HUES48 (cell line): ENCODE measurements at regions not wholly inside any gene's neighbourhood (a gene's known extent, or its start where the extent isn't known, plus 50 kb on each side); places are given as distances from the start of the nearest gene placed in this dataset.
"Not testable (repeated sequence)": the region's sequence is repeated elsewhere in the genome, so short reads cannot be mapped to it uniquely, and the experiment has no call there.

Source experiments
- H3K27ac ChIP-seq: one replicate; pipeline ENCODE4 v1.7.0; 2013; ENCODE audit warnings: low read depth, low read length, inconsistent platforms
- H3K27me3 ChIP-seq: 2 replicates; pipeline ENCODE4 v1.6.1; 2013; ENCODE audit warnings: mild to moderate bottlenecking, low read length; ENCODE audit not compliant: control insufficient read depth, insufficient read depth
- H3K36me3 ChIP-seq: 2 replicates; pipeline ENCODE4 v1.6.1; 2013; ENCODE audit warnings: low read length; ENCODE audit not compliant: control insufficient read depth, insufficient read depth
- H3K4me1 ChIP-seq: 2 replicates; pipeline ENCODE4 v1.6.1; 2013; ENCODE audit warnings: mild to moderate bottlenecking, low read length; ENCODE audit not compliant: control insufficient read depth, insufficient read depth
- H3K4me3 ChIP-seq: 2 replicates; pipeline ENCODE4 v1.5.1; 2013; ENCODE audit warnings: mild to moderate bottlenecking, low read depth, low read length
- H3K9ac ChIP-seq: 2 replicates; pipeline ENCODE4 v1.6.1; 2013; ENCODE audit warnings: mild to moderate bottlenecking, low read depth, low read length, moderate library complexity
- H3K9me3 ChIP-seq: 2 replicates; pipeline ENCODE4 v1.6.1; 2013; ENCODE audit warnings: low read length; ENCODE audit not compliant: control insufficient read depth, insufficient read depth

GRCh38 chr1:166307261-166308188, 140.7 kb upstream of the FAM78B start:
- no peak overlapping the region for H3K9ac ChIP-seq
- H3K4me3 ChIP-seq: no peak overlapping the region
- H3K27me3 ChIP-seq: no peaks in the 10 kb centered on the region
- no peaks in the 10 kb centered on the region for H3K36me3 ChIP-seq
- peaks cover 19% of the 10 kb centered on the region for H3K4me1 ChIP-seq
- no peaks in the 10 kb centered on the region for H3K9me3 ChIP-seq
- peak overlapping the region; percentile 14 for H3K27ac ChIP-seq

- not testable (repeated sequence) for H3K27ac ChIP-seq, H3K9me3 ChIP-seq
These were observed 149.5 kb upstream of the FAM78B start for GRCh38 chr1:166316306-166316705.

GRCh38 chr1:166322470-166322869, 155.7 kb upstream of the FAM78B start:
- Histone ChIP-seq H3K4me1 (peaks cover 12% of the 10 kb centered on the region), H3K4me3 (no peak overlapping the region), H3K27me3 (no peaks in the 10 kb centered on the region), H3K9ac (no peak overlapping the region), H3K27ac (no peak overlapping the region), H3K36me3 (no peaks in the 10 kb centered on the region), H3K9me3 (no peaks in the 10 kb centered on the region)

More at GRCh38 chr1:166316306-166316705, 149.5 kb upstream of the FAM78B start:
- H3K27me3 ChIP-seq, H3K4me3 ChIP-seq, H3K9ac ChIP-seq, H3K36me3 ChIP-seq: not testable (repeated sequence)
- peaks cover 12% of the 10 kb centered on the region for H3K4me1 ChIP-seq

GRCh38 chr1:166327886-166328285, 161.1 kb upstream of the FAM78B start:
- Histone ChIP-seq H3K4me3 (no peak overlapping the region), H3K9ac (no peak overlapping the region), H3K9me3 (no peaks in the 10 kb centered on the region), H3K36me3 (no peaks in the 10 kb centered on the region), H3K27ac (no peak overlapping the region), H3K27me3 (no peaks in the 10 kb centered on the region), H3K4me1 (0 out of 2 replicates have a peak, but pooled peaks cover 5% of the 10 kb centered on the region)

GRCh38 chr1:166328956-166329355, 162.2 kb upstream of the FAM78B start:
- Histone ChIP-seq H3K27me3 (no peaks in the 10 kb centered on the region), H3K4me3 (no peak overlapping the region), H3K9me3 (no peaks in the 10 kb centered on the region), H3K9ac (no peak overlapping the region), H3K4me1 (0 out of 2 replicates have a peak, but pooled peaks cover 5% of the 10 kb centered on the region), H3K36me3 (no peaks in the 10 kb centered on the region), H3K27ac (no peak overlapping the region)

GRCh38 chr1:166330096-166330495, 163.3 kb upstream of the FAM78B start:
- H3K27ac ChIP-seq: no peak overlapping the region
- H3K4me3 ChIP-seq: no peak overlapping the region
- H3K4me1 ChIP-seq: 0 out of 2 replicates have a peak, but pooled peaks cover 5% of the 10 kb centered on the region
- H3K9me3 ChIP-seq: no peaks in the 10 kb centered on the region
- no peak overlapping the region for H3K9ac ChIP-seq
- H3K27me3 ChIP-seq: no peaks in the 10 kb centered on the region
- no peaks in the 10 kb centered on the region for H3K36me3 ChIP-seq

- H3K4me3 ChIP-seq: no peak overlapping the region
- H3K36me3 ChIP-seq: no peaks in the 10 kb centered on the region
- H3K9me3 ChIP-seq: no peaks in the 10 kb centered on the region
- no peaks in the 10 kb centered on the region for H3K27me3 ChIP-seq
- H3K4me1 ChIP-seq: peaks cover 18% of the 10 kb centered on the region
- H3K27ac ChIP-seq: no peak overlapping the region
- no peak overlapping the region for H3K9ac ChIP-seq
These were observed 171.3 kb upstream of the FAM78B start for GRCh38 chr1:166338105-166338504.

- no peak overlapping the region for H3K27ac ChIP-seq
- no peaks in the 10 kb centered on the region for H3K36me3 ChIP-seq
- H3K4me3 ChIP-seq: no peak overlapping the region
- H3K27me3 ChIP-seq: no peaks in the 10 kb centered on the region
- peaks cover 16% of the 10 kb centered on the region for H3K4me1 ChIP-seq
- H3K9me3 ChIP-seq: no peaks in the 10 kb centered on the region
- H3K9ac ChIP-seq: no peak overlapping the region
These were observed 173.9 kb upstream of the FAM78B start for GRCh38 chr1:166340709-166341108.

GRCh38 chr1:166343276-166343675, 176.5 kb upstream of the FAM78B start:
- Histone ChIP-seq H3K4me1 (no peaks in the 10 kb centered on the region), H3K9ac (no peak overlapping the region), H3K27me3 (no peaks in the 10 kb centered on the region), H3K27ac (no peak overlapping the region), H3K9me3 (no peaks in the 10 kb centered on the region), H3K36me3 (no peaks in the 10 kb centered on the region), H3K4me3 (no peak overlapping the region)

- Histone ChIP-seq H3K36me3 (no peaks in the 10 kb centered on the region), H3K4me1 (0 out of 2 replicates have a peak, but pooled peaks cover 5% of the 10 kb centered on the region), H3K4me3 (no peak overlapping the region), H3K27ac (no peak overlapping the region), H3K9me3 (no peaks in the 10 kb centered on the region), H3K27me3 (no peaks in the 10 kb centered on the region), H3K9ac (no peak overlapping the region)
These were observed 183.7 kb upstream of the FAM78B start for GRCh38 chr1:166350490-166350889.

GRCh38 chr1:166351676-166352075, 184.9 kb upstream of the FAM78B start:
- H3K9ac ChIP-seq: no peak overlapping the region
- no peaks in the 10 kb centered on the region for H3K27me3 ChIP-seq
- no peaks in the 10 kb centered on the region for H3K9me3 ChIP-seq
- H3K4me1 ChIP-seq: 0 out of 2 replicates have a peak, but pooled peaks cover 5% of the 10 kb centered on the region
- no peaks in the 10 kb centered on the region for H3K36me3 ChIP-seq
- H3K27ac ChIP-seq: no peak overlapping the region
- H3K4me3 ChIP-seq: no peak overlapping the region
